IMR-90 (cell line): ENCODE measurements at regions not wholly inside any gene's neighbourhood (a gene's known extent, or its start where the extent isn't known, plus 50 kb on each side); places are given as distances from the start of the nearest gene placed in this dataset.

ENCODE experiments used
- ATAC-seq: fragments of 200-7000 bp; cut with Tn5 transposase; 2 replicates; pipeline ENCODE4 v1.9.1; 2020; ENCODE audit warnings: low read depth, mild to moderate bottlenecking, moderate library complexity
- BruUV-seq: library from RNA; stranded (reverse); fragments of 400-500 nt; replicated peaks from 2 replicates; lab custom pipeline; 2021; lab: Mats Ljungman, UMichigan
- CTCF ChIA-PET: fragments of 300-600 bp; formaldehyde crosslinking; extraction: SDS; loops from one replicate; lab custom pipeline; 2021; ENCODE audit warnings: antibody characterized with exemption; lab: Yijun Ruan, JAX
- POLR2A ChIA-PET: fragments of 300-600 bp; sonication (Branson Sonifier 250); formaldehyde crosslinking; loops from one replicate; lab custom pipeline; 2022; ENCODE audit warnings: antibody characterized with exemption; ENCODE audit not compliant: unreplicated experiment; lab: Charles Lee
- DNase-seq: peaks from one replicate; pipeline ENCODE4 v3.0.0; 2013
- H2AFZ ChIP-seq: replicated peaks from 2 replicates; pipeline ENCODE3; 2013; ENCODE audit warnings: low read length, mild to moderate bottlenecking; ENCODE audit not compliant: poor library complexity
- H2AK5ac ChIP-seq: 2 replicates; pipeline ENCODE4 v1.6.1; 2013; ENCODE audit warnings: low read depth, low read length, inconsistent platforms
- H2AK9ac ChIP-seq: replicated peaks from 2 replicates; pipeline ENCODE3; 2013; ENCODE audit warnings: mild to moderate bottlenecking, low read depth, low read length, moderate library complexity; ENCODE audit not compliant: poor library complexity
- H2BK120ac ChIP-seq: 2 replicates; pipeline ENCODE4 v1.6.1; 2013; ENCODE audit warnings: low read depth, low read length, inconsistent platforms
- H2BK15ac ChIP-seq: 3 replicates; pipeline ENCODE4 v1.6.1; 2013; ENCODE audit warnings: low read depth, low read length, inconsistent platforms
- H2BK20ac ChIP-seq: 2 replicates; pipeline ENCODE4 v1.6.1; 2013; ENCODE audit warnings: low read depth, mild to moderate bottlenecking, inconsistent platforms, low read length, moderate library complexity
- H2BK5ac ChIP-seq: 2 replicates; pipeline ENCODE4 v1.6.1; 2013; ENCODE audit warnings: mild to moderate bottlenecking, low read depth, low read length, inconsistent platforms; ENCODE audit not compliant: poor library complexity, severe bottlenecking
- H3K14ac ChIP-seq: replicated peaks from 2 replicates; pipeline ENCODE4 v1.6.1; 2013; ENCODE audit warnings: low read depth, low read length, inconsistent platforms
- H3K18ac ChIP-seq: 2 replicates; pipeline ENCODE4 v1.6.1; 2013; ENCODE audit warnings: low read depth, low read length, control low read depth
- H3K23ac ChIP-seq: 2 replicates; pipeline ENCODE4 v1.6.1; 2013; ENCODE audit warnings: low read depth, low read length, inconsistent platforms
- H3K27ac ChIP-seq: 2 replicates; pipeline ENCODE4 v1.5.1; 2013; ENCODE audit warnings: mild to moderate bottlenecking, control low read depth, low read length; ENCODE audit not compliant: insufficient read depth
- H3K27me3 ChIP-seq: 2 replicates; pipeline ENCODE4 v1.6.1; 2013; ENCODE audit warnings: low read length; ENCODE audit not compliant: control insufficient read depth, insufficient read depth
- H3K36me3 ChIP-seq: 2 replicates; pipeline ENCODE4 v1.6.1; 2013; ENCODE audit warnings: low read length, mixed read lengths; ENCODE audit not compliant: control insufficient read depth, insufficient read depth
- H3K4ac ChIP-seq: 2 replicates; pipeline ENCODE4 v1.6.1; 2013; ENCODE audit warnings: low read depth, low read length, inconsistent platforms
- H3K4me1 ChIP-seq: 2 replicates; pipeline ENCODE4 v1.6.1; 2013; ENCODE audit warnings: low read length, mixed read lengths; ENCODE audit not compliant: control insufficient read depth, insufficient read depth
- H3K4me2 ChIP-seq: 2 replicates; pipeline ENCODE4 v1.6.1; 2013; ENCODE audit warnings: low read depth, mild to moderate bottlenecking, control low read depth, low read length, moderate library complexity
- H3K4me3 ChIP-seq: 2 replicates; pipeline ENCODE4 v1.5.1; 2013; ENCODE audit warnings: low read depth, mild to moderate bottlenecking, control low read depth, low read length, moderate library complexity; ENCODE audit not compliant: insufficient read depth
- H3K56ac ChIP-seq: 2 replicates; pipeline ENCODE4 v1.6.1; 2013; ENCODE audit warnings: low read length, inconsistent platforms; ENCODE audit not compliant: insufficient read depth; ENCODE audit errors: extremely low read depth
- H3K79me1 ChIP-seq, 2 experiments: 2 replicates each; pipeline ENCODE4 v1.6.1; 2013; ENCODE audit warnings: low read length in 2 of 2, inconsistent platforms in 1 of 2, low read depth in 1 of 2
- H3K9ac ChIP-seq: 2 replicates; pipeline ENCODE4 v1.6.1; 2013; ENCODE audit warnings: low read depth, low read length, control low read depth
- H3K9me1 ChIP-seq: 2 replicates; pipeline ENCODE4 v1.6.1; 2013; ENCODE audit warnings: low read length, inconsistent platforms; ENCODE audit not compliant: insufficient read depth
- H3K9me3 ChIP-seq: 2 replicates; pipeline ENCODE4 v1.6.1; 2013; ENCODE audit warnings: low read length; ENCODE audit not compliant: control insufficient read depth, insufficient read depth
- H4K20me1 ChIP-seq: 2 replicates; pipeline ENCODE4 v1.6.1; 2013; ENCODE audit warnings: low read length, inconsistent platforms; ENCODE audit not compliant: insufficient read depth
- H4K5ac ChIP-seq: 2 replicates; pipeline ENCODE4 v1.6.1; 2013; ENCODE audit warnings: mild to moderate bottlenecking, low read depth, low read length, control low read depth
- H4K8ac ChIP-seq, 2 experiments: 2 replicates each; pipeline ENCODE4 v1.6.1; 2013; ENCODE audit warnings: low read depth in 2 of 2, low read length in 2 of 2, control low read depth in 1 of 2, inconsistent platforms in 1 of 2
- H4K91ac ChIP-seq: 2 replicates; pipeline ENCODE4 v1.6.1; 2013; ENCODE audit warnings: low read depth, low read length, inconsistent platforms; ENCODE audit not compliant: insufficient read depth
- BHLHE40 ChIP-seq: fragments of 150-350 bp; IDR thresholded peaks from 2 replicates; pipeline ENCODE4 v1.6.1; 2016; ENCODE audit warnings: mild to moderate bottlenecking, low read depth, low read length
- CEBPB ChIP-seq: IDR thresholded peaks from 2 replicates; pipeline ENCODE4 v1.6.1; 2012; ENCODE audit warnings: low read depth, low read length, improper control_type of control experiment
- CHD1 ChIP-seq: IDR thresholded peaks from 2 replicates; pipeline ENCODE4 v1.6.1; 2012; ENCODE audit warnings: low read depth, low read length, improper control_type of control experiment
- CTCF ChIP-seq: conservative IDR thresholded peaks from 2 replicates; pipeline ENCODE4 v1.5.1; 2012; ENCODE audit warnings: mild to moderate bottlenecking, low read depth, low read length, improper control_type of control experiment
- MAFK ChIP-seq: IDR thresholded peaks from 2 replicates; pipeline ENCODE4 v1.6.1; 2012; ENCODE audit warnings: low read depth, low read length, improper control_type of control experiment
- MAZ ChIP-seq: IDR thresholded peaks from 2 replicates; pipeline ENCODE4 v1.6.1; 2012; ENCODE audit warnings: low read depth, mild to moderate bottlenecking, low read length, improper control_type of control experiment, moderate library complexity, borderline replicate concordance
- MXI1 ChIP-seq: IDR thresholded peaks from 2 replicates; pipeline ENCODE4 v1.6.1; 2012; ENCODE audit warnings: low read depth, mild to moderate bottlenecking, low read length, moderate library complexity, borderline replicate concordance
- NFE2L2 ChIP-seq: fragments of 150-350 bp; IDR thresholded peaks from 2 replicates; pipeline ENCODE4 v1.6.1; 2016; ENCODE audit warnings: low read depth, mild to moderate bottlenecking, low read length
- POLR2A ChIP-seq: IDR thresholded peaks from 2 replicates; pipeline ENCODE4 v1.6.1; 2012; ENCODE audit warnings: mild to moderate bottlenecking, low read depth, low read length
- RAD21 ChIP-seq: IDR thresholded peaks from 2 replicates; pipeline ENCODE4 v1.6.1; 2012; ENCODE audit warnings: low read length, improper control_type of control experiment
- RCOR1 ChIP-seq: IDR thresholded peaks from 2 replicates; pipeline ENCODE4 v1.6.1; 2012; ENCODE audit warnings: mild to moderate bottlenecking, low read length, improper control_type of control experiment; ENCODE audit not compliant: insufficient replicate concordance
- RFX5 ChIP-seq: IDR thresholded peaks from 2 replicates; pipeline ENCODE4 v1.8.0; 2012; ENCODE audit warnings: low read depth, mild to moderate bottlenecking, low read length, moderate library complexity
- SMC3 ChIP-seq: fragments of 150-350 bp; IDR thresholded peaks from 2 replicates; pipeline ENCODE4 v1.6.1; 2016; ENCODE audit warnings: low read depth, mild to moderate bottlenecking, antibody characterized with exemption, low read length, moderate library complexity
- USF2 ChIP-seq: fragments of 150-350 bp; IDR thresholded peaks from 2 replicates; pipeline ENCODE4 v1.6.1; 2017; ENCODE audit warnings: mild to moderate bottlenecking, antibody characterized with exemption, low read length, low read depth
- WGBS, 2 experiments: methylation state at CpG; one replicate each; pipeline versions ENCODE4 v1.1.5 to v1.1.7; 2013; ENCODE audit warnings: missing lambda C conversion rate in 2 of 2; ENCODE audit not compliant: insufficient read length in 1 of 2; ENCODE audit errors: extremely low coverage in 2 of 2; 5-methylcytosine and 5-hydroxymethylcytosine counted together
- dilution Hi-C: fragments of 300-500 bp; cut with HindIII; formaldehyde crosslinking; loops from one replicate; pipeline ENCODE4 v1.14.3; 2018; ENCODE audit warnings: low sequenced_read_pairs; ENCODE audit not compliant: unreplicated experiment
- in situ Hi-C: fragments of 300-500 bp; cut with MboI; formaldehyde crosslinking; loops from 3 replicates; pipeline ENCODE4 v1.14.3; 2019; ENCODE audit warnings: low sequenced_read_pairs, inconsistent platforms, mixed read lengths
- intact Hi-C: fragments of 100-400 bp; cut with micrococcal nuclease; formaldehyde crosslinking; loops from 2 replicates; pipeline ENCODE4 v1.10.0; 2022

- H3K9me1 ChIP-seq, result no peaks in the 10 kb centered on the region
- H4K20me1 ChIP-seq, result no peaks in the 10 kb centered on the region
- intact Hi-C loops (no loop called here), dilution Hi-C loops (no loop called here), in situ Hi-C loops (no loop called here)
- BruUV-seq, result no TSS peak
- H2AK9ac ChIP-seq, result no peak overlapping the region
- no peak overlapping the region for H2BK15ac ChIP-seq
- ATAC-seq (no peak), DNase-seq (no peak)
- H2BK20ac ChIP-seq, result no peak overlapping the region
- no peaks in the 10 kb centered on the region for H3K79me1 ChIP-seq
- no peak overlapping the region for H2BK120ac ChIP-seq
- ChIA-PET CTCF (no interaction called here), POLR2A (no interaction called here)
- H3K27me3 ChIP-seq, result no peaks in the 10 kb centered on the region
- no peaks in the 10 kb centered on the region for H3K4me1 ChIP-seq
- no peak overlapping the region for H2AFZ ChIP-seq
- H3K36me3 ChIP-seq, result no peaks in the 10 kb centered on the region
- H3K27ac ChIP-seq, result no peak overlapping the region
- no peak for TF ChIP-seq RCOR1
- no peak for TF ChIP-seq MAZ
- no peak for TF ChIP-seq RAD21
- no peak for TF ChIP-seq POLR2A
- no peak for TF ChIP-seq RFX5
- no peak for TF ChIP-seq CHD1
- no peak for TF ChIP-seq MXI1
- no peak for TF ChIP-seq NFE2L2
- TF ChIP-seq CTCF, result no peak
- TF ChIP-seq BHLHE40, result no peak
- no peak for TF ChIP-seq SMC3
- no peak for TF ChIP-seq MAFK
- TF ChIP-seq CEBPB, result no peak
- no peak for TF ChIP-seq USF2
- H3K14ac ChIP-seq, result no peak overlapping the region
- no peak overlapping the region for H3K4me2 ChIP-seq
- no peak overlapping the region for H2AK5ac ChIP-seq
- no peak overlapping the region for H4K8ac ChIP-seq
- no peak overlapping the region for H2BK5ac ChIP-seq
- H3K9ac ChIP-seq, result no peak overlapping the region
- H3K56ac ChIP-seq, result no peak overlapping the region
- 36% methylated on average over 4 of the region's 7 CpGs; no CpG with 5 or more reads in 1 of the 2 experiments for WGBS, 2 experiments
- no peak overlapping the region for H3K18ac ChIP-seq
- peaks cover 9% of the 10 kb centered on the region; the same call in 1 of the 2 replicates for H3K9me3 ChIP-seq
- no peak overlapping the region for H4K5ac ChIP-seq
- H3K4ac ChIP-seq, result no peak overlapping the region
- no peak overlapping the region for H3K23ac ChIP-seq
- H3K4me3 ChIP-seq, result no peak overlapping the region
- H4K91ac ChIP-seq, result no peak overlapping the region
Measured at GRCh38 chr19:29106346-29106885, 106.5 kb downstream of the UQCRFS1 start.
